Vagina (tissue), 2 donors: ENCODE measurements at regions not wholly inside any gene's neighbourhood (a gene's known extent, or its start where the extent isn't known, plus 50 kb on each side); places are given as distances from the start of the nearest gene placed in this dataset.

Experiments used
- POLR2A ChIP-seq, 2 donors: fragments of 450-650 bp; IDR thresholded peaks; one replicate each; pipeline ENCODE4 v1.6.1; 2017; ENCODE audit warnings: antibody characterized with exemption in 2 of 2, mild to moderate bottlenecking in 2 of 2, moderate library complexity in 2 of 2
- POLR2AphosphoS5 ChIP-seq, 2 donors: sonication (generic); formaldehyde crosslinking; IDR thresholded peaks; one replicate each; pipeline ENCODE4 v1.9.0; 2017; ENCODE audit warnings: antibody characterized with exemption in 2 of 2, mild to moderate bottlenecking in 2 of 2, low read depth in 1 of 2; ENCODE audit not compliant: insufficient read depth in 1 of 2
- TF ChIP-seq, protein P1 (sequence below), 3 experiments: fragments of 450-650 bp in 2 of 3; fragments of 200-600 bp in 1 of 3; sonication (generic) in 1 of 3; IDR thresholded peaks; one replicate each; pipeline ENCODE4 v1.5.1; 2017 to 2019; ENCODE audit warnings: antibody characterized with exemption in 3 of 3, mild to moderate bottlenecking in 2 of 3, moderate library complexity in 2 of 3

DNA sequence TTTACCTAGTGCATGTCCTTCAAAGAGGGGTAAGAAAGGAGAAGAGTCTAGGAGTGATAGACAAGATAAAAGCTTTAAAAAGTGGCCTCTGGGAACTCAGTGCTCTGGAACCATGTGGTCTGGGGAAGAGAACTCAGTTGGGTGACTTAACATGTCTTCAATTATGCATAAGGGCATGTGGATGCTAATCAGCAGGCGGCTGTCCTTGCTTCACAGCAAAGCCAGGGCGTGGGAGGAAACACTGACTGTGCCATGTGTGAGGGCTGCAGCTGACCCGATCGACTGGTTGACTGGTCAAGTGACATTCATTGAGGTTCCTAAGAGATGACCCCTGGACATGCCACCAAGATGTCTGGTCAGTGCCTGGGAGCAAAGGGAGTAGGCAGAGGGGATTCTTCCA is 1053.8 kb downstream of the BCL11B start:
- TF ChIP-seq POLR2A (IDR thresholded peaks at IDR 0.05) (no peak), POLR2AphosphoS5 (IDR thresholded peaks at IDR 0.05; ENCODE audit: insufficient read depth in 1 of 2, low read depth in 1 of 2) (no peak)
- TF ChIP-seq, protein P1, sequence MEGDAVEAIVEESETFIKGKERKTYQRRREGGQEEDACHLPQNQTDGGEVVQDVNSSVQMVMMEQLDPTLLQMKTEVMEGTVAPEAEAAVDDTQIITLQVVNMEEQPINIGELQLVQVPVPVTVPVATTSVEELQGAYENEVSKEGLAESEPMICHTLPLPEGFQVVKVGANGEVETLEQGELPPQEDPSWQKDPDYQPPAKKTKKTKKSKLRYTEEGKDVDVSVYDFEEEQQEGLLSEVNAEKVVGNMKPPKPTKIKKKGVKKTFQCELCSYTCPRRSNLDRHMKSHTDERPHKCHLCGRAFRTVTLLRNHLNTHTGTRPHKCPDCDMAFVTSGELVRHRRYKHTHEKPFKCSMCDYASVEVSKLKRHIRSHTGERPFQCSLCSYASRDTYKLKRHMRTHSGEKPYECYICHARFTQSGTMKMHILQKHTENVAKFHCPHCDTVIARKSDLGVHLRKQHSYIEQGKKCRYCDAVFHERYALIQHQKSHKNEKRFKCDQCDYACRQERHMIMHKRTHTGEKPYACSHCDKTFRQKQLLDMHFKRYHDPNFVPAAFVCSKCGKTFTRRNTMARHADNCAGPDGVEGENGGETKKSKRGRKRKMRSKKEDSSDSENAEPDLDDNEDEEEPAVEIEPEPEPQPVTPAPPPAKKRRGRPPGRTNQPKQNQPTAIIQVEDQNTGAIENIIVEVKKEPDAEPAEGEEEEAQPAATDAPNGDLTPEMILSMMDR (IDR thresholded peaks at IDR 0.05) = no peak
